Endothelial cell of umbilical vein (primary cell): ENCODE measurements at regions not wholly inside any gene's neighbourhood (a gene's known extent, or its start where the extent isn't known, plus 50 kb on each side); places are given as distances from the start of the nearest gene placed in this dataset.
"Not testable (repeated sequence)": the region's sequence is repeated elsewhere in the genome, so short reads cannot be mapped to it uniquely, and the experiment has no call there.

Experiments
- BruUV-seq: library from RNA; stranded (reverse); fragments of 400-500 nt; replicated peaks from 2 replicates; lab custom pipeline; 2021; lab: Mats Ljungman, UMichigan
- CTCF ChIA-PET: fragments of 300-600, 350-600 bp; sonication (Branson Sonifier 250); formaldehyde crosslinking; loops from one replicate; lab custom pipeline; 2021; ENCODE audit warnings: antibody characterized with exemption, inconsistent platforms; lab: Charles Lee
- POLR2A ChIA-PET: fragments of 300-600, 350-600 bp; sonication (Branson Sonifier 250); formaldehyde crosslinking; loops from one replicate; lab custom pipeline; 2021; ENCODE audit warnings: antibody characterized with exemption, inconsistent platforms; lab: Charles Lee
- DNase-seq: peaks from one replicate; pipeline ENCODE4 v3.0.0-alpha.2; 2011; ENCODE audit warnings: low read depth, low spot score
- FAIRE-seq: peaks from 2 replicates; lab custom pipeline; 2011; peaks lifted over from hg19 to GRCh38; lab: Jason Lieb, UNC
- H2AFZ ChIP-seq: 2 replicates; pipeline ENCODE4 v1.6.0; 2012; ENCODE audit warnings: low read depth, low read length, control low read depth, inconsistent platforms
- H3K27ac ChIP-seq: 2 replicates; pipeline ENCODE4 v1.5.1; 2011; ENCODE audit warnings: low read depth, mild to moderate bottlenecking, control low read depth, low read length, moderate library complexity; ENCODE audit not compliant: insufficient read depth
- H3K27me3 ChIP-seq, 2 experiments: 2 replicates each; pipeline versions ENCODE4 v1.6.0 to v1.6.1; 2011; ENCODE audit warnings: low read length in 2 of 2, mixed read lengths in 1 of 2; ENCODE audit not compliant: control insufficient read depth in 2 of 2, insufficient read depth in 2 of 2
- H3K36me3 ChIP-seq, 2 experiments: 2 replicates in 1 of 2; 3 replicates in 1 of 2; pipeline ENCODE4 v1.5.1; 2011; ENCODE audit warnings: low read length in 2 of 2, mild to moderate bottlenecking in 1 of 2, moderate library complexity in 1 of 2; ENCODE audit not compliant: control insufficient read depth in 2 of 2, insufficient read depth in 2 of 2; ENCODE audit errors: extremely low read depth in 1 of 2
- H3K4me1 ChIP-seq: 3 replicates; pipeline ENCODE4 v1.5.1; 2011; ENCODE audit warnings: mild to moderate bottlenecking, low read length; ENCODE audit not compliant: control insufficient read depth, insufficient read depth; ENCODE audit errors: extremely low read depth
- H3K4me2 ChIP-seq: 2 replicates; pipeline ENCODE4 v1.6.1; 2011; ENCODE audit warnings: low read length, control low read depth, mixed read lengths; ENCODE audit not compliant: insufficient read depth
- H3K4me3 ChIP-seq, 3 experiments: fragments of 200-600 bp in 1 of 3; sonication (generic), shearing (Covaris generic) in 1 of 3; replicated peaks in 1 of 3; 2 replicates each; pipeline ENCODE4 v1.5.1; 2011 to 2016; ENCODE audit warnings: control low read depth in 3 of 3, low read length in 3 of 3, mild to moderate bottlenecking in 2 of 3, inconsistent platforms in 1 of 3, low read depth in 1 of 3, moderate library complexity in 1 of 3; ENCODE audit not compliant: insufficient read depth in 1 of 3
- H3K79me2 ChIP-seq: 2 replicates; pipeline ENCODE4 v1.6.0; 2012; ENCODE audit warnings: low read length, inconsistent platforms; ENCODE audit not compliant: control insufficient read depth, insufficient read depth
- H3K9ac ChIP-seq: replicated peaks from 2 replicates; pipeline ENCODE3; 2011; ENCODE audit warnings: low read length, control low read depth; ENCODE audit not compliant: insufficient read depth; ENCODE audit errors: extremely low read depth
- H3K9me1 ChIP-seq: replicated peaks from 3 replicates; pipeline ENCODE4 v1.6.0; 2011; ENCODE audit warnings: mild to moderate bottlenecking, low read length; ENCODE audit not compliant: control insufficient read depth, insufficient read depth; ENCODE audit errors: extremely low read depth
- H3K9me3 ChIP-seq: replicated peaks from 2 replicates; pipeline ENCODE4 v1.5.1; 2012; ENCODE audit warnings: low read length, inconsistent platforms; ENCODE audit not compliant: control insufficient read depth, insufficient read depth
- H4K20me1 ChIP-seq: replicated peaks from 2 replicates; pipeline ENCODE3; 2011; ENCODE audit warnings: mild to moderate bottlenecking, low read length; ENCODE audit not compliant: control insufficient read depth, insufficient read depth; ENCODE audit errors: extremely low read depth
- CTCF ChIP-seq, 2 donors: IDR thresholded peaks; 1 replicate in 1 of 2; 2 replicates in 1 of 2; pipeline ENCODE4 v1.5.1; 2011; ENCODE audit warnings: low read length in 2 of 2, mild to moderate bottlenecking in 2 of 2, moderate library complexity in 2 of 2, control low read depth in 1 of 2, inconsistent platforms in 1 of 2, low read depth in 1 of 2; ENCODE audit not compliant: insufficient read depth in 1 of 2; ENCODE audit errors: extremely low read depth in 1 of 2
- FOS ChIP-seq: IDR thresholded peaks from 2 replicates; pipeline ENCODE4 v1.6.1; 2011; ENCODE audit warnings: mild to moderate bottlenecking, low read length, moderate library complexity, borderline replicate concordance; ENCODE audit not compliant: insufficient read depth
- MAX ChIP-seq: IDR thresholded peaks from 2 replicates; pipeline ENCODE4 v1.6.1; 2011; ENCODE audit not compliant: insufficient read depth, insufficient read length
- MYC ChIP-seq: IDR thresholded peaks from one replicate; pipeline ENCODE4 v1.6.1; 2011; ENCODE audit warnings: mild to moderate bottlenecking, low read depth, low read length
- dilution Hi-C: fragments of 300-500 bp; cut with MboI; formaldehyde crosslinking; loops from one replicate; pipeline ENCODE4 v1.15.0; 2019; ENCODE audit warnings: low sequenced_read_pairs; ENCODE audit not compliant: extremely low pct_ligation_motif_present
- intact Hi-C: fragments of 100-400 bp; cut with micrococcal nuclease; formaldehyde crosslinking; loops from one replicate; pipeline ENCODE4 v1.10.0; 2022

GRCh38 chr16:29111901-29112680, 127.2 kb downstream of the LAT start:
- H3K27ac ChIP-seq, H3K9ac ChIP-seq, BruUV-seq, FAIRE-seq, DNase-seq, H3K9me1 ChIP-seq, H3K27me3 ChIP-seq, H3K36me3 ChIP-seq, H3K9me3 ChIP-seq, POLR2A ChIA-PET, intact Hi-C loops, H3K79me2 ChIP-seq, H3K4me3 ChIP-seq, H4K20me1 ChIP-seq, CTCF ChIA-PET, H2AFZ ChIP-seq, dilution Hi-C loops, H3K4me2 ChIP-seq, H3K4me1 ChIP-seq: not testable (repeated sequence)

- Histone ChIP-seq H2AFZ (no peak overlapping the region), H3K79me2 (no peaks in the 10 kb centered on the region), H3K9me1 (no peaks in the 10 kb centered on the region), H3K4me1 (no peaks in the 10 kb centered on the region), H3K27me3 (no peaks in the 10 kb centered on the region), H3K9ac (no peak overlapping the region), H3K4me3 (no peak overlapping the region), H3K36me3 (no peaks in the 10 kb centered on the region), H3K9me3 (no peaks in the 10 kb centered on the region), H4K20me1 (no peaks in the 10 kb centered on the region), H3K4me2 (no peak overlapping the region), H3K27ac (no peak overlapping the region)
- no peak for TF ChIP-seq CTCF (IDR thresholded peaks at IDR 0.05; ENCODE audit: extremely low read depth in 1 of 2, insufficient read depth in 1 of 2, low read depth in 1 of 2, low read length in 2 of 2)
- no peak for TF ChIP-seq MAX
- no peak for TF ChIP-seq FOS
- TF ChIP-seq MYC: no peak
- no peak for DNase-seq
- dilution Hi-C loops (no loop called here), intact Hi-C loops (no loop called here)
- CTCF ChIA-PET: no interaction called here
- BruUV-seq: no TSS peak
- no peak for FAIRE-seq
- POLR2A ChIA-PET: no interaction called here
Observed at GRCh38 chr16:29111421-29111820, 126.6 kb downstream of the LAT start.

GRCh38 chr16:29108625-29109169, 123.8 kb downstream of the LAT start:
- POLR2A ChIA-PET, H3K9me3 ChIP-seq, H3K9ac ChIP-seq, H3K9me1 ChIP-seq, intact Hi-C loops, DNase-seq, H3K4me3 ChIP-seq, H3K27ac ChIP-seq, H3K79me2 ChIP-seq, CTCF ChIA-PET, H3K4me2 ChIP-seq, FAIRE-seq, BruUV-seq, H3K27me3 ChIP-seq, H4K20me1 ChIP-seq, H2AFZ ChIP-seq, dilution Hi-C loops, H3K4me1 ChIP-seq, H3K36me3 ChIP-seq: not testable (repeated sequence)
